GM10248 (cell line): ENCODE measurements at regions not wholly inside any gene's neighbourhood (a gene's known extent, or its start where the extent isn't known, plus 50 kb on each side); places are given as distances from the start of the nearest gene placed in this dataset.

Experiments used
- CTCF ChIA-PET: fragments of 300-600 bp; sonication (Branson Sonifier 250); formaldehyde crosslinking; extraction: SDS; loops from one replicate; lab custom pipeline; 2021; ENCODE audit warnings: antibody characterized with exemption; lab: Yijun Ruan, JAX
- POLR2A ChIA-PET: fragments of 350-650 bp; sonication (Branson Sonifier 250); formaldehyde crosslinking; extraction: SDS; loops from one replicate; lab custom pipeline; 2020; ENCODE audit warnings: antibody characterized with exemption; lab: Yijun Ruan, JAX
- DNase-seq: peaks from one replicate; pipeline ENCODE4 v3.0.0; 2012; ENCODE audit errors: extremely low spot score
- TF ChIP-seq, protein P1 (sequence below): IDR thresholded peaks from 2 replicates; pipeline ENCODE4 v1.5.1; 2012; ENCODE audit warnings: mild to moderate bottlenecking, low read depth; ENCODE audit errors: extremely low read depth, missing control alignments, control extremely low read depth

DNA sequence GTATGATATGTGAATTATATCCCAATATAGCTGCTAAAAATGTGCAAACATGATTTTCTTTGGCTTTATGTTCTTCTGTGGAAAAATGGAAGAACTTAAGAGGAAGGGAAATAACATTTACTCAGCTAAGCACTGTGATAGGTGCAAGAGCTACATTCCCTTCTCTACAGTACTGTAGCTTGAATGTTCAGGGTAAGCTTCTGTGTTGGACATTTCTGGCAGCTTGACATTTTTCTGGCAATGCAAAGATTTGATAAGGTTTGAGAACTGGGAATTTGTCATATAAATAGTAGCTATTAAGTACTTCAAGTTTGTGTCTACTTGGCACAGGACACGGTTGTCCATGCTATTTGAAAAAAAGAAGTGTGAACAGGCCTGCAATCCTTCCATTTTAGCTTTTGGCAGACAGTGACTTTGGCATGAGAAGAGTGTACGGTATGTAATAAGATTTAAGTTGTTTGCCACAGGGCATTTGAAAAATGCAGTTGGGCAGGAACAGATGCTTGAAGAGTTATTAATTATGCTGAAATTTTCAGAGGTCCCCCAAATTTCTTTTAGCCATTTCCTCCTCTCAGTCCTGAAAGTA lies 77.6 kb downstream of the KIF4B start:
- DNase-seq = no peak
- TF ChIP-seq, protein P1, sequence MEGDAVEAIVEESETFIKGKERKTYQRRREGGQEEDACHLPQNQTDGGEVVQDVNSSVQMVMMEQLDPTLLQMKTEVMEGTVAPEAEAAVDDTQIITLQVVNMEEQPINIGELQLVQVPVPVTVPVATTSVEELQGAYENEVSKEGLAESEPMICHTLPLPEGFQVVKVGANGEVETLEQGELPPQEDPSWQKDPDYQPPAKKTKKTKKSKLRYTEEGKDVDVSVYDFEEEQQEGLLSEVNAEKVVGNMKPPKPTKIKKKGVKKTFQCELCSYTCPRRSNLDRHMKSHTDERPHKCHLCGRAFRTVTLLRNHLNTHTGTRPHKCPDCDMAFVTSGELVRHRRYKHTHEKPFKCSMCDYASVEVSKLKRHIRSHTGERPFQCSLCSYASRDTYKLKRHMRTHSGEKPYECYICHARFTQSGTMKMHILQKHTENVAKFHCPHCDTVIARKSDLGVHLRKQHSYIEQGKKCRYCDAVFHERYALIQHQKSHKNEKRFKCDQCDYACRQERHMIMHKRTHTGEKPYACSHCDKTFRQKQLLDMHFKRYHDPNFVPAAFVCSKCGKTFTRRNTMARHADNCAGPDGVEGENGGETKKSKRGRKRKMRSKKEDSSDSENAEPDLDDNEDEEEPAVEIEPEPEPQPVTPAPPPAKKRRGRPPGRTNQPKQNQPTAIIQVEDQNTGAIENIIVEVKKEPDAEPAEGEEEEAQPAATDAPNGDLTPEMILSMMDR = no peak
- POLR2A ChIA-PET = no interaction called here
- CTCF ChIA-PET = interaction anchor here (0.8 to 2.3 kb wide), 4 partner anchors 9 to 24 kb away, joined by 3 to 9 read pairs (median 4); no protein-coding TSS in a partner anchor

DNA sequence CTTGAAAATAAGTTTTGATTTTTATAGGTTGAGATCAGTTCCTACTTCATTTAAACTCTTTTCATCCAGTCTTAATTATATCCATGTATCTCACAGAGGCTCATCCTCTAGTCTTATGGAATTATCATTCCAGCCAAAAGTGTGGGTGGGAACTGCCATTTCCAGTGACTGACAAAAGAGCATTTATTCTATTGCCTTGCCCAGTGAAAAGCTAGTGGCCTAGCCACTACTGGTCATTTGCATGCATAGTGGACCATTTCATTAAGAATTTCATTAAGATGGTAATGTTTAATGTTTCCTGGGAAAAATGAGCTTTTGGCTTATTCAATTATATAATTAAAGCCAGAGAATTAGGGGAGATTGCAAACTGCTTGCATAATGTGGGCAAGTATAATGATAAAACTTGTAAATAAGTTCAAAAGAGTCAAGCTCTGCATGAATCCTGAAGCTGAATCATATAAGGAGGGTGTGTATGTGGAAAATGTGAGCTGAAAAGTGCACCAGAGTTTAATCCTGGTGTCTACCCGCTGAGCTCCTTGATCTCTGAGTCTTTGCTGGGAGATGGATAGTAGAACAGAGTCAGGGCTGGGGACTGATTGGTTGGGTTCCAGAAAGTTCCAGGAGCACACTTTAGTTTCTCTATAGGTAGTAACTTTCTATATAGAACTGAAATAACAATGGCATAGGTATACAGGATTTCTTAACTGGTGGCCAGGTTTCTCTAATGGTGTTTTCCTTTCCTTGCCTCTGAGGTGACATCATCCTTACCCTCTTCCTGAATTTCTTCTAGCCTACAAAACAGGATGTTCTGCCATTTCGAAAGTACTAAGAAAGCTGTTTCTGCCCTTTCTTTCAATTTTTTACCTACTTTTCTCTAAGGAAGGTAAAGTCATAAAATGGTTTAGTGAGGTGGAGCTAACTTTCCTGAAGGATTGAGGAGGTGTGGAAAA lies 78.5 kb downstream of the KIF4B start:
- no peak for DNase-seq
- ChIA-PET POLR2A (no interaction called here), CTCF (interaction anchor here (1.1 to 2.3 kb wide), 4 partner anchors 9 to 21 kb away, joined by 3 to 9 read pairs (median 4); no protein-coding TSS in a partner anchor)
- TF ChIP-seq, protein P1 = no peak

DNA sequence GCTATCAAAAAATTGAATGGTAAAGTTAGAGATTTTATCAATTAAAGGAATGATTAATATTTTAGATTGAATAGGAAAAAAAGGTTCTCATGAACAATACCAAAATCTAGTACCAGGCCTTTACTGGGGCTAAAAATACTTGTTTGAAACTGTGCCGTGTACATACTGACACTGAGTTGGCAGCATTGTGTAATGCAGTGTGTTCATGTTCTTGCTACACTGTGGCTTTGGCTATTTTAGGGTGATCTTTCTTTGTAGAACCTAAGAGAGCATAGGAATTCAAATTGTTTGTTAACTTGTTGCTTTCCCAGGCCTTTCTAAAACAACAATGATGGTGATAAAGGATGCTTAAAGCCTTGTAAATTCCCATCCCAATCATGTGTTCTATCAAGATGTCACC lies 80.9 kb downstream of the KIF4B start:
- TF ChIP-seq, protein P1 = no peak
- CTCF ChIA-PET = interaction anchor here (1.3 to 1.7 kb wide), 2 partner anchors 36 to 45 kb away, joined by 3 read pairs; no protein-coding TSS in a partner anchor
- POLR2A ChIA-PET = no interaction called here
- DNase-seq = no peak

DNA sequence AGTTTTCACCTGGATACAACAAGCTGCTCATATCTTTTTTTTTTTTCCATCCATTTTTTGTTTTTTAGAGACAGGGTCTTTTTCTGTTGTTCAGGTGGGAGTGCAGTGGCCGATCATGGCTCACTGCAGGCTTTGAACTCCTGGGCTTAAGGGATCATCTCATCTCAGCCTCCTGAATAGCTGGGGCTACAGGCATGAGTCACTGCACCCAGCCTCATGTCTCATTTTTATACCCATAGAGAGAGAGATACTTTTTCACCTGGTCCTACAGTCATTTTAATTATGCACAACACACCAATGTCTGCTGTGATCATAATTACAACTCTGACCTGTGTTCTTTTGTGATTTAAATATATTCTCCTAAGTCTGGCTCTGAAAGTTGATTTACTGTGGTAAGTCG lies 84.4 kb downstream of the KIF4B start:
- TF ChIP-seq, protein P1 = no peak
- POLR2A ChIA-PET = no interaction called here
- DNase-seq = no peak
- CTCF ChIA-PET = interaction anchor here (1.5 kb wide), 1 partner anchor 22 kb away, joined by 3 read pairs; no protein-coding TSS in a partner anchor

DNA sequence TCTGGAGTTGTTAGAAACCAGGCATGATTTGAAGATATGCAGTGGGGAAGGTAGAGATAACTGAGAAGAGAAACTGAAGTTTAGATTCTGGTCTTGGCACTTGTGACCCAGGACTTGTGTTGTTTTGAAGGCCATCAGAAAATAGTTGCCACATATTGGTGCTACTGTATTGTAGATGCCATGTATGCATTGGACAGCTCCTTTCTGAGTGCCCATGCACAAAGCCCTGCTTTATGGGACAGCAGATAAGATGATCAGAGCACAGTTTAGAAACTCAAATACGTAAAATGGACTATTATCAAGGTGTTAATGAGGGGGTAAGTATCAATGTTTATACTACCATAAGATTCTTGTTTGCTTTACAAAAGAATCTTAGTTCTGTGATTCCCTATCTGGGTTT lies 84.9 kb downstream of the KIF4B start:
- ChIA-PET CTCF (no interaction called here), POLR2A (no interaction called here)
- no peak for DNase-seq
- TF ChIP-seq, protein P1 = no peak

DNA sequence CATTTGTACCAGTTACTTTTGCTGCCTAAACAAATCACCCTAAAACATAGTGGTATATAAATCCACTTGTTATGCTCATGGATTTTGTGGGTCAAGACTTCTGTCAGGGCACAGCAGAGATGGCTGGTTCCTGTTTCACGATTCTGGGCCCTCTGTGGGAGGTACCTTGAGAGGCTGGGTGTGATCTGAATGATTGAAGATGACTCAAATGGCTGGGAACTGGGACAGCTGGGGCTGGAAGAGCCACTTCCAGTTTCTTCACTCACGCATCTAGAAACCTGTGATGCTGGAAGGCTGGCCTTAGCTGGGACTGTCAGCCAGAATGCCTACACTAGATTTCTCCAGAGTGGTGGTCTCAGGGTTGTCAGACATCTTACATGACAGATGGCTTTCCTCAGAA lies 88.1 kb downstream of the KIF4B start:
- no peak for DNase-seq
- POLR2A ChIA-PET = no interaction called here
- CTCF ChIA-PET = interaction anchor here (1.9 kb wide), 1 partner anchor 11 kb away, joined by 9 read pairs; no protein-coding TSS in a partner anchor
- TF ChIP-seq, protein P1 = no peak
